SK-N-MC (cell line): ENCODE measurements at regions not wholly inside any gene's neighbourhood (a gene's known extent, or its start where the extent isn't known, plus 50 kb on each side); places are given as distances from the start of the nearest gene placed in this dataset.
"Not testable (repeated sequence)": the region's sequence is repeated elsewhere in the genome, so short reads cannot be mapped to it uniquely, and the experiment has no call there.

Source experiments
- DNase-seq: peaks from one replicate; pipeline ENCODE4 v3.0.0-alpha.2; 2011; ENCODE audit warnings: low read depth, low spot score
- H3K27ac ChIP-seq: fragments of 200-600 bp; sonication (generic); 2 replicates; pipeline ENCODE4 v1.5.1; 2016; ENCODE audit warnings: mixed run types
- H3K36me3 ChIP-seq: fragments of 200-600 bp; sonication (generic); 2 replicates; pipeline ENCODE4 v1.6.1; 2017; ENCODE audit warnings: antibody characterized with exemption, low read length, mixed read lengths; ENCODE audit not compliant: insufficient read depth
- H3K4me3 ChIP-seq: fragments of 200-600 bp; sonication (generic); 2 replicates; pipeline ENCODE4 v1.5.1; 2016
- H3K9ac ChIP-seq: fragments of 200-600 bp; sonication (generic); 2 replicates; pipeline ENCODE4 v1.8.0; 2017; ENCODE audit warnings: mixed run types, mixed read lengths; ENCODE audit not compliant: insufficient read length
- H3K9me3 ChIP-seq: fragments of 200-600 bp; sonication (generic); 2 replicates; pipeline ENCODE4 v1.6.1; 2017; ENCODE audit warnings: low read depth, mild to moderate bottlenecking, antibody characterized with exemption, low read length, moderate library complexity, mixed read lengths
- EZH2 ChIP-seq: fragments of 200-600 bp; sonication (generic); IDR thresholded peaks from one replicate; pipeline ENCODE4 v1.6.1; 2017; ENCODE audit warnings: antibody characterized with exemption
- FOXP2 ChIP-seq: optimal IDR thresholded peaks from 2 replicates; pipeline ENCODE3; 2011; ENCODE audit warnings: mild to moderate bottlenecking, moderate library complexity; ENCODE audit not compliant: insufficient read depth; ENCODE audit errors: extremely low read length, control extremely low read depth
- POLR2AphosphoS5 ChIP-seq: IDR thresholded peaks from 2 replicates; pipeline ENCODE4 v1.6.1; 2012; ENCODE audit warnings: mild to moderate bottlenecking, low read depth, low read length, borderline replicate concordance

DNA sequence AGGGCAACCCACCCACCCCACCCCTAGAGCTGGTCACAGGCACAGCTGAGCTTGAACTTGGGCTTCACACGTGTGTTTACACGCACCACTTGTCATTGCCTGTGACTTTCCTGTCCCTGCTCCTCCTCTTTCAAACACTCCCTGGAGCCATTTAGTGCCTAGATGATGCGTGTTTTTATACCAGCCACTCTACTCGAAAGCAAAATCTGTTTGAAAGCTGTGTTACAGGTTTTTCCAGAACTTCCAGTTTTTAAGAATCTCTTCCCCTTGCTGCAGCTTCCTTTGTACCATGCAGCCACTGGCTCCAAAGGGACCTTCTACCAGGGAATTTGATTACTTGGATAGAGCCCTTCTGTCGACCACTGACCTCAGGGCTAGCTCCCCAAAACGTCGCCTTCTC is 78.8 kb upstream of the SPRY4 start:
- no peaks in the 10 kb centered on the region for H3K36me3 ChIP-seq
- no peaks in the 10 kb centered on the region for H3K9me3 ChIP-seq
- H3K9ac ChIP-seq, result peak overlapping the region; percentile 68
- H3K4me3 ChIP-seq, result peak overlapping the region; percentile 41
- no peak for DNase-seq
- TF ChIP-seq EZH2, result no peak
- TF ChIP-seq FOXP2, result no peak
- TF ChIP-seq POLR2AphosphoS5, result no peak
- peak overlapping the region; percentile 96 for H3K27ac ChIP-seq

DNA sequence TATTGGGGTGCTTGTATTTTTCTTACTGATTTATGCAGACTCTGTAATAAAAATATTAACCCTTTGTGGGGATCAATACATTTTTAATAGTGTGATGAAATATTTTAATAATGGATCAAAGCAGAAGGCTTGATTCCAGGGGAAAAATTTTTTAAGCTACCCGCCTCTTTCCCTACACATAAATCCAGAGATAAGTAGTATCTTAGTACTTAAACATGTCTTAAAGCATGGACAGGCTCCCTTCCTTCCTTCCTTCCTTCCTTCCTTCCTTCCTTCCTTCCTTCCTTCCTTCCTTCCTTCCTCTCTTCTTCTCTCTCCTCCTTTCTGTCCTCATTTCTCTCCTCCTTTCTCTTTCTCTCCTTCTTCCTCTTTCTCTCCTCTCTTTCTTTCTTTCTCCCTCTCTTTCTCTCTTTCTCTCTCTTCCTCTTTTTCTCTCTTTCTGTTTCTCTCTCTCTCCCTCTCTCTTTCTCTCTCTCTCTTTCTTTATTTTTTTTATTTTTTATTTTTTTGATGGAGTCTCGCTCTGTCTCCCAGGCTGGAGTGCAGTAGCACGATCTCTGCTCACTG is 78.0 kb upstream of the SPRY4 start:
- Histone ChIP-seq H3K36me3 (no peaks in the 10 kb centered on the region), H3K4me3 (peak overlapping the region; percentile 17; the same call in 1 of the 2 replicates), H3K9ac (no peak overlapping the region), H3K9me3 (no peaks in the 10 kb centered on the region), H3K27ac (peak overlapping the region; percentile 96)
- TF ChIP-seq FOXP2 (no peak), POLR2AphosphoS5 (peak; percentile 50; the same call in 1 of the 2 replicates), EZH2 (no peak)
- no peak for DNase-seq

DNA sequence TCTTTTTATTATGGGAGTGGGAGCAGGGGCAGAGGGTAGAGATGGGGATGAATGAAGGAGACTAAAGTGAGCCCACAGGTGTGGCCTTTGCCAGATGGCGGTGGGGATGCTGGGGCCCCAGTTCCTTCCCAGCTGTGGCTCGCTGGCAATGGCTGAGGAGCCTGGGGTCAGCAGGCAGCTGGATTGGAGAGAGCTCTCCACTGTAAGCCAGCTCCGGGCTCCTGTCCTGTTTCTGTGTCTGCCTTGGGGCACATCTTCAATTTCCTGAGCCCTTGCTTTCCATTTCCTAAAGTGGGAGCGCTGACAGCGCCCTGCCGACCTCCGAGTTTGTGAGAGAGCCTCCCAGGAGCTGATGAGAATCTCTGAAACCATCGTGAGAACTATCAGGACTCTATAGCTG is 75.6 kb upstream of the SPRY4 start:
- H3K36me3 ChIP-seq, result no peaks in the 10 kb centered on the region
- TF ChIP-seq POLR2AphosphoS5, result no peak
- TF ChIP-seq EZH2, result no peak
- TF ChIP-seq FOXP2, result no peak

DNA sequence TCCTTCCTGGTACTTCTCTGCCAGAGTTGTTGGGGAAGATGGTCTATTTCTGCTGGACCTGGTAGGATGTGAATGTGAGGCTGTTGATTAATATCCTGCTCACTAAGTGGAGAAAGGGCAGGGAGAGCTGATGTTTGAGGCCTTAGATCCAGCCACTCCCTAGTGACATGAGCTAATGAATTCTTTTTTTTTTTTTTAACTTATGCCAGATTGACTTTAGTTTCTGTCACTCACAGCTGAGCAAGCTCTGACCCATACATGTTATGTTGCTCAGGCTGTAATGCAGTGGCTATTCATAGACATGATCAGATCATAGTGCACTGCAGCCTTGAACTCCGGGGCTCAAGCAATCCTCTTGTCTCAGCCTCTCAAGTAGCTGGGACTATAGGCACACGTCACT is 75.1 kb upstream of the SPRY4 start:
- H3K9me3 ChIP-seq, result no peaks in the 10 kb centered on the region; the same call in 1 of the 2 replicates
- H3K4me3 ChIP-seq, result no peak overlapping the region
- no peaks in the 10 kb centered on the region for H3K36me3 ChIP-seq
- no peak overlapping the region for H3K9ac ChIP-seq
- TF ChIP-seq POLR2AphosphoS5, result no peak
- no peak for TF ChIP-seq EZH2
- no peak for TF ChIP-seq FOXP2
- DNase-seq, result no peak
- 0 out of 2 replicates have a peak overlapping the region, but pooled peaks have one; percentile 3 for H3K27ac ChIP-seq

More for the DNA sequence above, 75.6 kb upstream of the SPRY4 start:
- Histone ChIP-seq H3K4me3 (0 out of 2 replicates have a peak overlapping the region, but pooled peaks have one; percentile 21), H3K9ac (no peak overlapping the region), H3K9me3 (no peaks in the 10 kb centered on the region; the same call in 1 of the 2 replicates), H3K27ac (peak overlapping the region; percentile 77)
- no peak for DNase-seq

DNA sequence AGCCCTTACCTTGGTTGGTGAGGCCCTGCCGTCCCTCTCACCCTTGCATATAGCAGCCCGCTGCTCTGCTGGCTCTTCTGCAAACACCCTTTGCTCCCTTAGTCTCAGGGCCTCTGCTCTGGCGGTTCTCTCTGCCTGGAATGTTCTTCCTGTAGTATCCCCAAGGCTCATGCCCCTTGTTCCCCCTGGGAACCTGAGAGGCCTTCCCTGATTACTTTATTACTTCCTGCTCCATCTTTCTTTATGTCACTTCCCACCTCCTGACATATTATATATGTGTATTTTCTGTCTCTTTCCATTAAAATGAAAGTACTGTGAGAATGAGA is 73.9 kb upstream of the SPRY4 start:
- no peaks in the 10 kb centered on the region for H3K36me3 ChIP-seq
- no peak for DNase-seq
- H3K27ac ChIP-seq, result peak overlapping the region; percentile 46; the same call in 1 of the 2 replicates

DNA sequence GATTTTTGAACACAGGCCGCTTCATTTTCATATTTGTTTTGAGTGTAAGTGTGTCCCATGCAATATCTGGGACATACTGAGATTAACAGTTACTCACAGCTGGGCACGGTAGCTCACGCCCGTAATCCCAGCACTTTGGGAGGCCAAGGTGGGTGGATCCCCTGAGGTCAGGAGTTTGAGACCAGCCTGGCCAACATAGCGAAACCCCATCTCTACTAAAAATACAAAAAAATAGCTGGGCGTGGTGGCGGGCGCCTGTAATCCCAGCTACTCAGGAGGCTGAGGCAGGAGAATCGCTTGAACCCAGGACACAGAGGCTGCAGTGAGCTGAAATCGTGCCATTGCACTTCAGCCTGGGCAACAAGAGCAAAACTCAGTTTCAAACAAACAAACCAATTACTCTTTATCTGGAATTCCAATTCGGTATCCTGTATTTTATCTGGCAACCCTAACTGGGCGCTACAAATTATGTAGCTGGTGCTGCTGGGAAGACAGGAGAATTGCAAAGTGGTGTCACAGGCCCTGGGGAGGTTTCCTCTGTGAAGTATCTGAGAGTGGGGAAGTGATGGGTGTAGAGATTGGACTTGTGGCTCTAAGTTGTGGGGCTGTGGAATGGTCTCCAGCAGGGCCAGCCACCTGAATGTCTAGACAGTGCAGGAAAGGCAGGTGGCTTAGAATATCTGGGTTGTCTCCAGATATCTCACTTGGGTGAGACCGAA is 73.3 kb upstream of the SPRY4 start:
- H3K27ac ChIP-seq, result peak overlapping the region; percentile 46; the same call in 1 of the 2 replicates
- DNase-seq, H3K4me3 ChIP-seq, H3K9ac ChIP-seq, H3K36me3 ChIP-seq, H3K9me3 ChIP-seq: not testable (repeated sequence)

More for the DNA sequence above, 73.9 kb upstream of the SPRY4 start:
- Histone ChIP-seq H3K9ac (no peak overlapping the region), H3K9me3 (no peaks in the 10 kb centered on the region; the same call in 1 of the 2 replicates), H3K4me3 (no peak overlapping the region)
- TF ChIP-seq EZH2 (no peak), POLR2AphosphoS5 (no peak)

DNA sequence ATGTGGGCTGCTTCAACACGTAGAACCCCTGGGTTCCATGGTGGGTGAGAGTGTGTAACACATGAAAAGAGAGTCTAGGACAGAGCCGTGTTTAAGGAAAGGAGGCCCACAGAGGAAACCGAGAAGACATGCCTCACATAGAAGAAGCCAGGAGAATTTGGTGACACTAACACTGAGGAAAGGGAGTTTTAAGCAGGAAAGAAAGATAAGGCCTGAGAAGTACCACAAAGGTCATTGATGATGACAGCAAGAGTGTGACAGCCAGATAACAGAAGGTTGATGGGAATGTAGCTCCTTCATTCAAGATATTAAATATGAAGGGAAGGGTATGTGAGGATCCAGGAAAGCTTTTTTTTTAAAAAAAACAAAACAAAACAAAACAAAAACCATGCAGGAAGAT is 72.4 kb upstream of the SPRY4 start:
- Histone ChIP-seq H3K9ac (no peak overlapping the region), H3K36me3 (no peaks in the 10 kb centered on the region), H3K27ac (no peak overlapping the region), H3K9me3 (no peaks in the 10 kb centered on the region; the same call in 1 of the 2 replicates), H3K4me3 (no peak overlapping the region)
- TF ChIP-seq EZH2, result no peak
- no peak for TF ChIP-seq POLR2AphosphoS5
- TF ChIP-seq FOXP2, result no peak
- DNase-seq, result no peak

DNA sequence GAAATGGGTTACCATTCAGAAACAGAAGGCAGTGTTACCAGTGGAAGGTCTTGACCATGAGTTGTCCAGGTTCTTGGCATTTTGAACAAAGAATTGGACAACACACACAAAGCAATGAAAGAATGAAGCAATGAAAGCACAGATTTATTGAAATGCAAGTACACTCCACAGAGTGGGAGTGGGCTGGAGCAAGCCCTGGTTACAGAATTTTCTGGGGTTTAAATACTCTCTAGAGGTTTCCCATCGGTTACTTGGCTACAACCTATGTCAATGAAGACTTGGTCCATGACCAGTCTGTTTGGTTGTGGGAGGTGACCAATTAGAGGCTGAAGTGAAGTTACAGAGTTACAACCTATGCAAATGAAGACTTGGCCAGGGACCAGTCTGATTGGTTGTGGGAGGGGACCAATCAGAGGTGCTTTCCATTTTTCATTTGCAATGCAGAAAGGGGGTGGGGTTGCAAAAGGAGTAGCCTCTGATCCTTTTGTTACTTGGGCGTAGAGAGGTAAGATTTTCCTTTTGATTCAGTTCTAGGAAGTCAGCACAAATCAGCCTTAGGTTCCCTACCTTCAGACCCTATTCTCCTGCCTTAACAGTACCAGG is 71.7 kb upstream of the SPRY4 start:
- H3K27ac ChIP-seq, result no peak overlapping the region
- no peaks in the 10 kb centered on the region for H3K36me3 ChIP-seq
- H3K9ac ChIP-seq, result no peak overlapping the region
- TF ChIP-seq POLR2AphosphoS5 (no peak), FOXP2 (no peak), EZH2 (no peak)
- H3K4me3 ChIP-seq, result no peak overlapping the region
- DNase-seq, result no peak
- H3K9me3 ChIP-seq, result no peaks in the 10 kb centered on the region; the same call in 1 of the 2 replicates

DNA sequence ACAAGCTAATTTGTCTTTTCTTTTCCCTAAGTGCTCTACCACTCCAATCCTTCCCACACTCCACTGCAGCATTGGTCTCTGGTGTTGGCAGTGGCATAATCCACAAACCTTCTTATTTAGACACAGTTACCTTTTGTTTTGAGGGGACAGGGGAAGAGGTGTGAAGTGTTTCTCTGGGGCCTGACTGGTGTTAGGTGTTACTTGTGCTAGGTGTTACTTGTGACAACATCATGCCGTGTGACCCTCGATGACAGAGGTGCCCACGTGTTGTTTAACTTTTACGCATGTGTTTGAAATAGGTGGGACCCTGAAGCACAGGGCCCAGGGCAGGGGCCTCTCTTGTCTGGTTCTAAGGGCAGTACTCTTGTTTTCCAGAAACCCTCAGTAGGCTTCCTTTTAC is 70.5 kb upstream of the SPRY4 start:
- TF ChIP-seq EZH2 (no peak), FOXP2 (no peak), POLR2AphosphoS5 (no peak)
- Histone ChIP-seq H3K9ac (no peak overlapping the region), H3K27ac (no peak overlapping the region), H3K9me3 (no peaks in the 10 kb centered on the region; the same call in 1 of the 2 replicates), H3K4me3 (no peak overlapping the region), H3K36me3 (no peaks in the 10 kb centered on the region)
- no peak for DNase-seq
